ENCODE measurements at regions not wholly inside any gene's neighbourhood (a gene's known extent, or its start where the extent isn't known, plus 50 kb on each side); places are given as distances from the start of the nearest gene placed in this dataset.

- Histone ChIP-seq H3K9me3 (ENCODE audit: control insufficient read depth, insufficient read depth, low read length) (no peaks in the 10 kb centered on the region), H3K9me2 (replicated peaks; ENCODE audit: control insufficient read depth, low read length) (no peaks in the 10 kb centered on the region), H4K20me1 (ENCODE audit: control insufficient read depth, insufficient read depth, low read depth, low read length) (no peaks in the 10 kb centered on the region), H3K4me3 (ENCODE audit: low read length) (no peak overlapping the region), H3K27ac (ENCODE audit: low read depth, low read length) (no peak overlapping the region), H3F3A (ENCODE audit: control insufficient read depth, insufficient read depth) (no peaks in the 10 kb centered on the region), H3K27me3 (ENCODE audit: control insufficient read depth, low read length) (no peaks in the 10 kb centered on the region), H3K4me1 (ENCODE audit: control insufficient read depth, low read length) (no peaks in the 10 kb centered on the region), H3K79me2 (ENCODE audit: control insufficient read depth, low read length) (no peaks in the 10 kb centered on the region), H3K4me2 (ENCODE audit: low read length) (no peak overlapping the region), H3K36me3 (ENCODE audit: control insufficient read depth, low read length) (no peaks in the 10 kb centered on the region)
- TF ChIP-seq EZH2phosphoT487 (IDR thresholded peaks at IDR 0.05; ENCODE audit: borderline replicate concordance, low read length) (no peak), CTCF (IDR thresholded peaks at IDR 0.05; ENCODE audit: low read depth, low read length, poor library complexity, severe bottlenecking) (no peak)
Measured at GRCh38 chr12:90343966-90344365, 611.0 kb downstream of the CCER1 start.

GRCh38 chr12:90342081-90342480 lies 612.9 kb downstream of the CCER1 start:
- Histone ChIP-seq H3K27ac (ENCODE audit: low read depth, low read length) (no peak overlapping the region), H3K4me3 (ENCODE audit: low read length) (no peak overlapping the region), H3K27me3 (ENCODE audit: control insufficient read depth, low read length) (no peaks in the 10 kb centered on the region), H3K36me3 (ENCODE audit: control insufficient read depth, low read length) (no peaks in the 10 kb centered on the region), H3F3A (ENCODE audit: control insufficient read depth, insufficient read depth) (no peaks in the 10 kb centered on the region), H3K9me2 (replicated peaks; ENCODE audit: control insufficient read depth, low read length) (no peaks in the 10 kb centered on the region), H3K9me3 (ENCODE audit: control insufficient read depth, insufficient read depth, low read length) (no peaks in the 10 kb centered on the region), H3K4me2 (ENCODE audit: low read length) (no peak overlapping the region), H4K20me1 (ENCODE audit: control insufficient read depth, insufficient read depth, low read depth, low read length) (no peaks in the 10 kb centered on the region), H3K4me1 (ENCODE audit: control insufficient read depth, low read length) (no peaks in the 10 kb centered on the region), H3K79me2 (ENCODE audit: control insufficient read depth, low read length) (no peaks in the 10 kb centered on the region)
- TF ChIP-seq CTCF (IDR thresholded peaks at IDR 0.05; ENCODE audit: low read depth, low read length, poor library complexity, severe bottlenecking) (no peak), EZH2phosphoT487 (IDR thresholded peaks at IDR 0.05; ENCODE audit: borderline replicate concordance, low read length) (no peak)

GRCh38 chr12:90339837-90340236 lies 615.1 kb downstream of the CCER1 start:
- Histone ChIP-seq H3K4me2 (ENCODE audit: low read length) (no peak overlapping the region), H3K27me3 (ENCODE audit: control insufficient read depth, low read length) (no peaks in the 10 kb centered on the region), H3K4me1 (ENCODE audit: control insufficient read depth, low read length) (no peaks in the 10 kb centered on the region), H3K9me3 (ENCODE audit: control insufficient read depth, insufficient read depth, low read length) (no peaks in the 10 kb centered on the region), H3K4me3 (ENCODE audit: low read length) (no peak overlapping the region), H3K36me3 (ENCODE audit: control insufficient read depth, low read length) (no peaks in the 10 kb centered on the region), H3F3A (ENCODE audit: control insufficient read depth, insufficient read depth) (no peaks in the 10 kb centered on the region), H3K79me2 (ENCODE audit: control insufficient read depth, low read length) (no peaks in the 10 kb centered on the region), H3K27ac (ENCODE audit: low read depth, low read length) (no peak overlapping the region), H3K9me2 (replicated peaks; ENCODE audit: control insufficient read depth, low read length) (no peaks in the 10 kb centered on the region), H4K20me1 (ENCODE audit: control insufficient read depth, insufficient read depth, low read depth, low read length) (no peaks in the 10 kb centered on the region)
- TF ChIP-seq EZH2phosphoT487 (IDR thresholded peaks at IDR 0.05; ENCODE audit: borderline replicate concordance, low read length) (no peak), CTCF (IDR thresholded peaks at IDR 0.05; ENCODE audit: low read depth, low read length, poor library complexity, severe bottlenecking) (no peak)

GRCh38 chr12:90338365-90338764 lies 616.6 kb downstream of the CCER1 start:
- no peaks in the 10 kb centered on the region for H3K27me3 ChIP-seq (ENCODE audit: control insufficient read depth, low read length)
- no peaks in the 10 kb centered on the region for H3K9me2 ChIP-seq (replicated peaks; ENCODE audit: control insufficient read depth, low read length)
- H3K4me1 ChIP-seq (ENCODE audit: control insufficient read depth, low read length): no peaks in the 10 kb centered on the region
- no peaks in the 10 kb centered on the region for H3K9me3 ChIP-seq (ENCODE audit: control insufficient read depth, insufficient read depth, low read length)
- H3K4me2 ChIP-seq (ENCODE audit: low read length): no peak overlapping the region
- no peak overlapping the region for H3K27ac ChIP-seq (ENCODE audit: low read depth, low read length)
- H3K79me2 ChIP-seq (ENCODE audit: control insufficient read depth, low read length): no peaks in the 10 kb centered on the region
- H3F3A ChIP-seq (ENCODE audit: control insufficient read depth, insufficient read depth): no peaks in the 10 kb centered on the region
- H4K20me1 ChIP-seq (ENCODE audit: control insufficient read depth, insufficient read depth, low read depth, low read length): no peaks in the 10 kb centered on the region
- H3K4me3 ChIP-seq (ENCODE audit: low read length): no peak overlapping the region
- no peaks in the 10 kb centered on the region for H3K36me3 ChIP-seq (ENCODE audit: control insufficient read depth, low read length)
- no peak for TF ChIP-seq EZH2phosphoT487 (IDR thresholded peaks at IDR 0.05; ENCODE audit: borderline replicate concordance, low read length)
- TF ChIP-seq CTCF (IDR thresholded peaks at IDR 0.05; ENCODE audit: low read depth, low read length, poor library complexity, severe bottlenecking): no peak
